Kidney epithelial cell (primary cell): ENCODE measurements at regions not wholly inside any gene's neighbourhood (a gene's known extent, or its start where the extent isn't known, plus 50 kb on each side); places are given as distances from the start of the nearest gene placed in this dataset.

Experiments used
- DNase-seq: peaks from one replicate; pipeline ENCODE4 v3.0.0-alpha.2; 2010; ENCODE audit warnings: low read depth
- H3K27me3 ChIP-seq: 2 replicates; pipeline ENCODE4 v1.6.0; 2011; ENCODE audit warnings: low read length; ENCODE audit not compliant: control insufficient read depth, insufficient read depth
- H3K36me3 ChIP-seq: 2 replicates; pipeline ENCODE4 v1.5.1; 2011; ENCODE audit warnings: low read length; ENCODE audit not compliant: control insufficient read depth, insufficient read depth
- H3K4me3 ChIP-seq: 2 replicates; pipeline ENCODE4 v1.5.1; 2011; ENCODE audit warnings: low read depth, mild to moderate bottlenecking, control low read depth, low read length
- TF ChIP-seq, protein P1 (sequence below): IDR thresholded peaks from 2 replicates; pipeline ENCODE4 v1.5.1; 2011; ENCODE audit warnings: mild to moderate bottlenecking, moderate library complexity, low read length, control low read depth, inconsistent platforms; ENCODE audit not compliant: insufficient read depth, poor library complexity, severe bottlenecking

- no peak overlapping the region for H3K4me3 ChIP-seq
- TF ChIP-seq, protein P1, sequence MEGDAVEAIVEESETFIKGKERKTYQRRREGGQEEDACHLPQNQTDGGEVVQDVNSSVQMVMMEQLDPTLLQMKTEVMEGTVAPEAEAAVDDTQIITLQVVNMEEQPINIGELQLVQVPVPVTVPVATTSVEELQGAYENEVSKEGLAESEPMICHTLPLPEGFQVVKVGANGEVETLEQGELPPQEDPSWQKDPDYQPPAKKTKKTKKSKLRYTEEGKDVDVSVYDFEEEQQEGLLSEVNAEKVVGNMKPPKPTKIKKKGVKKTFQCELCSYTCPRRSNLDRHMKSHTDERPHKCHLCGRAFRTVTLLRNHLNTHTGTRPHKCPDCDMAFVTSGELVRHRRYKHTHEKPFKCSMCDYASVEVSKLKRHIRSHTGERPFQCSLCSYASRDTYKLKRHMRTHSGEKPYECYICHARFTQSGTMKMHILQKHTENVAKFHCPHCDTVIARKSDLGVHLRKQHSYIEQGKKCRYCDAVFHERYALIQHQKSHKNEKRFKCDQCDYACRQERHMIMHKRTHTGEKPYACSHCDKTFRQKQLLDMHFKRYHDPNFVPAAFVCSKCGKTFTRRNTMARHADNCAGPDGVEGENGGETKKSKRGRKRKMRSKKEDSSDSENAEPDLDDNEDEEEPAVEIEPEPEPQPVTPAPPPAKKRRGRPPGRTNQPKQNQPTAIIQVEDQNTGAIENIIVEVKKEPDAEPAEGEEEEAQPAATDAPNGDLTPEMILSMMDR, result no peak
- H3K27me3 ChIP-seq, result no peaks in the 10 kb centered on the region
Observed at GRCh38 chr5:121018004-121018403, 553.9 kb downstream of the PRR16 start.

GRCh38 chr5:121019106-121019505 is 555.0 kb downstream of the PRR16 start:
- Histone ChIP-seq H3K36me3 (no peaks in the 10 kb centered on the region), H3K27me3 (no peaks in the 10 kb centered on the region), H3K4me3 (no peak overlapping the region)
- no peak for DNase-seq
- TF ChIP-seq, protein P1, result no peak

More at GRCh38 chr5:121018004-121018403, 553.9 kb downstream of the PRR16 start:
- no peak for DNase-seq
- H3K36me3 ChIP-seq, result no peaks in the 10 kb centered on the region

GRCh38 chr5:121019734-121020133 is 555.6 kb downstream of the PRR16 start:
- TF ChIP-seq, protein P1, result no peak

GRCh38 chr5:121021681-121022080 is 557.6 kb downstream of the PRR16 start:
- H3K27me3 ChIP-seq, result no peaks in the 10 kb centered on the region
- TF ChIP-seq, protein P1, result no peak
- DNase-seq, result no peak
- H3K36me3 ChIP-seq, result no peaks in the 10 kb centered on the region
- no peak overlapping the region for H3K4me3 ChIP-seq

More at GRCh38 chr5:121019734-121020133, 555.6 kb downstream of the PRR16 start:
- H3K4me3 ChIP-seq, result no peak overlapping the region
- no peaks in the 10 kb centered on the region for H3K36me3 ChIP-seq
- no peaks in the 10 kb centered on the region for H3K27me3 ChIP-seq
- no peak for DNase-seq

DNA sequence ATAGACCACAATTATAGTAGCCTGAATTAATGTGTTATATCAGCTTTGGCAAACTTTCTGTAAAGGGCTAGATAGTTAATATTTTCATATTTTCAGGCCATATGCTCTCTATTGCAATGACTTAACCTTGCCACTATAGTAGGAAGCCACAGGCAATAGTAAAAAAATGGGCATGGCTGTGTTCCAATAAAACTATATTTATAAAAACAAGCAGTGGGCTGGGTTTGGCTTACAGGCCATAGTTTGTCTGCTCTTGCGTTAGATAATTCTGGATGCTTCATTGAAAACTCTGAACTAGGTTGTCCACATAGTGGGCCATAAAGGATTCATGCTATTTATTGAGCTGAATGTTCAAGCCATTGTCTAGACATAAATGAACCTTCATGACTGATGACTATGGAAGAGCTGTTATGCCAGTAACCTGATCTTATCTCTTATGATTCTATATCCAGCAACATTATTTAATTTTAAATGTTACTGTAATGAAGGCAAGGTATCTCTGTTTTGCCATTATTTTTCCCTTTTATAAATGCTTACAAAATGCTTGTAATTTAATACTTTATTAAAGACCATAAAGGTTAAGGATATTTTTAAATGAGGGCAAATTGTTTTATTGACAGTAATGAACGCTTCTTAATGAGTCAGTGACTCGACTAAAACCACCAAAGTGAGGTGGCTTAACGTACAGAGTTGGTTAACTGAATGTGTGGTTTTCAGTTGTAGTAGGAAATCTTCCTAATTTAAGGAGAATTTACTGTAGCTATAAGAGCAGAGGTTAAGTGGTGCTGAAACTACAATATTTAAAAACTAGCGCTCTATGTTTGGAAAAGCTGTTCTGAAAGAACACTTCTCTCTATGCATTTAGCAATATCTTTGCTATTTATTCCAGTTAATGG is 560.6 kb downstream of the PRR16 start:
- DNase-seq, result no peak
- TF ChIP-seq, protein P1, result no peak
- Histone ChIP-seq H3K36me3 (no peaks in the 10 kb centered on the region), H3K27me3 (no peaks in the 10 kb centered on the region), H3K4me3 (no peak overlapping the region)
